PC-3 (cell line): ENCODE measurements at regions not wholly inside any gene's neighbourhood (a gene's known extent, or its start where the extent isn't known, plus 50 kb on each side); places are given as distances from the start of the nearest gene placed in this dataset.
"Not testable (repeated sequence)": the region's sequence is repeated elsewhere in the genome, so short reads cannot be mapped to it uniquely, and the experiment has no call there.

ENCODE experiments used
- ATAC-seq: fragments of 200-7000 bp; cut with Tn5 transposase; 2 replicates; pipeline ENCODE4 v1.9.1; 2020; ENCODE audit warnings: mild to moderate bottlenecking, moderate library complexity
- BruUV-seq: library from RNA; stranded (reverse); fragments of 400-500 nt; replicated peaks from 2 replicates; lab custom pipeline; 2021; lab: Mats Ljungman, UMichigan
- CTCF ChIA-PET: fragments of 300-600 bp; sonication (Branson Sonifier 250); formaldehyde crosslinking; loops from one replicate; lab custom pipeline; 2022; ENCODE audit warnings: antibody characterized with exemption; lab: Charles Lee
- POLR2A ChIA-PET: fragments of 300-600 bp; sonication (Branson Sonifier 250); formaldehyde crosslinking; loops from one replicate; lab custom pipeline; 2022; ENCODE audit warnings: antibody characterized with exemption; ENCODE audit not compliant: unreplicated experiment; lab: Charles Lee
- DNase-seq: peaks from one replicate; pipeline ENCODE4 v3.0.0-alpha.2; 2015
- H2AFZ ChIP-seq: fragments of 300-600 bp; sonication (generic); 2 replicates; pipeline ENCODE4 v1.6.0; 2016; ENCODE audit warnings: antibody characterized with exemption, low read length
- H3F3A ChIP-seq: fragments of 300-600 bp; sonication (generic); one replicate; pipeline ENCODE4 v1.6.0; 2017; ENCODE audit warnings: antibody characterized with exemption, low read length, control low read depth, mild to moderate bottlenecking; ENCODE audit not compliant: unreplicated experiment
- H3K27ac ChIP-seq: fragments of 300-600 bp; sonication (generic); 2 replicates; pipeline ENCODE4 v1.5.1; 2016; ENCODE audit warnings: mild to moderate bottlenecking, low read length
- H3K27me3 ChIP-seq: fragments of 300-600 bp; sonication (generic); 2 replicates; pipeline ENCODE4 v1.6.1; 2016; ENCODE audit warnings: low read length, mixed read lengths
- H3K36me3 ChIP-seq: fragments of 300-600 bp; sonication (generic); 2 replicates; pipeline ENCODE4 v1.6.1; 2016; ENCODE audit warnings: low read depth, mixed run types, low read length, mixed read lengths
- H3K4me1 ChIP-seq: fragments of 300-600 bp; sonication (generic); 2 replicates; pipeline ENCODE4 v1.5.1; 2016; ENCODE audit warnings: low read length; ENCODE audit not compliant: insufficient read depth
- H3K4me2 ChIP-seq: fragments of 300-600 bp; sonication (generic); 2 replicates; pipeline ENCODE4 v1.6.0; 2016; ENCODE audit warnings: low read length
- H3K4me3 ChIP-seq: fragments of 300-600 bp; sonication (generic); 2 replicates; pipeline ENCODE4 v1.5.1; 2016; ENCODE audit warnings: mild to moderate bottlenecking, low read length, mixed read lengths
- H3K79me2 ChIP-seq: fragments of 300-600 bp; sonication (generic); 2 replicates; pipeline ENCODE4 v1.6.1; 2017; ENCODE audit warnings: low read length, mixed read lengths
- H3K9ac ChIP-seq: fragments of 300-600 bp; sonication (generic); 2 replicates; pipeline ENCODE4 v1.6.0; 2016; ENCODE audit warnings: mild to moderate bottlenecking, low read length
- H3K9me2 ChIP-seq: fragments of 300-600 bp; sonication (generic); replicated peaks from 2 replicates; pipeline ENCODE4 v1.6.1; 2016; ENCODE audit warnings: mixed run types, low read length, mixed read lengths
- H3K9me3 ChIP-seq: fragments of 300-600 bp; sonication (generic); 2 replicates; pipeline ENCODE4 v1.6.1; 2016; ENCODE audit warnings: low read length, mixed read lengths
- H4K20me1 ChIP-seq: fragments of 300-600 bp; sonication (generic); 2 replicates; pipeline ENCODE4 v1.6.1; 2016; ENCODE audit warnings: low read length, mixed read lengths
- CTCF ChIP-seq: fragments of 300-600 bp; sonication (generic); conservative IDR thresholded peaks from 2 replicates; pipeline ENCODE4 v1.5.1; 2017; ENCODE audit warnings: antibody characterized with exemption, low read depth, mild to moderate bottlenecking, low read length
- EZH2 ChIP-seq: fragments of 300-600 bp; sonication (generic); IDR thresholded peaks from one replicate; pipeline ENCODE4 v1.6.1; 2017; ENCODE audit warnings: antibody characterized with exemption, mild to moderate bottlenecking, low read length; ENCODE audit not compliant: unreplicated experiment
- EZH2phosphoT487 ChIP-seq: fragments of 300-600 bp; sonication (generic); IDR thresholded peaks from 2 replicates; pipeline ENCODE4 v1.6.1; 2018; ENCODE audit warnings: mild to moderate bottlenecking, antibody characterized with exemption, low read length, borderline replicate concordance
- intact Hi-C: fragments of 100-400 bp; cut with micrococcal nuclease; formaldehyde crosslinking; loops from 2 replicates; pipeline ENCODE4 v1.9.0; 2023

GRCh38 chr1:234780531-234781162 is 170.7 kb upstream of the IRF2BP2 start:
- H3K9ac ChIP-seq: no peak overlapping the region
- H3K9me3 ChIP-seq: no peaks in the 10 kb centered on the region
- H4K20me1 ChIP-seq: no peaks in the 10 kb centered on the region
- ATAC-seq (no peak), DNase-seq (no peak)
- H3K27ac ChIP-seq: no peak overlapping the region
- H3K4me1 ChIP-seq: no peaks in the 10 kb centered on the region
- H3K79me2 ChIP-seq: no peaks in the 10 kb centered on the region
- POLR2A ChIA-PET: no interaction called here
- H3F3A ChIP-seq: no peaks in the 10 kb centered on the region
- no peaks in the 10 kb centered on the region for H3K9me2 ChIP-seq
- CTCF ChIA-PET: interaction anchor here (0.6 kb wide), 1 partner anchor 177 kb away, joined by 6 read pairs; no protein-coding TSS in a partner anchor
- no peaks in the 10 kb centered on the region for H3K36me3 ChIP-seq
- H3K4me3 ChIP-seq: no peak overlapping the region
- H3K4me2 ChIP-seq: no peak overlapping the region
- BruUV-seq: no TSS peak
- H2AFZ ChIP-seq: no peak overlapping the region
- no peak for TF ChIP-seq EZH2
- no peak for TF ChIP-seq EZH2phosphoT487
- no peak for TF ChIP-seq CTCF
- intact Hi-C loops: no loop called here
- peaks cover 66% of the 10 kb centered on the region for H3K27me3 ChIP-seq

- Histone ChIP-seq H3K36me3 (no peaks in the 10 kb centered on the region), H3K27me3 (peaks cover 66% of the 10 kb centered on the region), H3F3A (no peaks in the 10 kb centered on the region), H3K9ac (no peak overlapping the region), H3K4me3 (no peak overlapping the region), H3K4me2 (no peak overlapping the region), H3K9me2 (no peaks in the 10 kb centered on the region), H3K4me1 (no peaks in the 10 kb centered on the region), H3K79me2 (no peaks in the 10 kb centered on the region), H3K27ac (no peak overlapping the region), H4K20me1 (no peaks in the 10 kb centered on the region), H2AFZ (no peak overlapping the region), H3K9me3 (no peaks in the 10 kb centered on the region)
- no peak for ATAC-seq
- no TSS peak for BruUV-seq
- ChIA-PET CTCF (no interaction called here), POLR2A (no interaction called here)
- intact Hi-C loops: no loop called here
- TF ChIP-seq EZH2phosphoT487 (no peak), EZH2 (no peak), CTCF (no peak)
- no peak for DNase-seq
Observed at GRCh38 chr1:234780112-234780511, 170.1 kb upstream of the IRF2BP2 start.

GRCh38 chr1:234779600-234779999 is 169.6 kb upstream of the IRF2BP2 start:
- H3K4me1 ChIP-seq, POLR2A ChIA-PET, CTCF ChIA-PET: not testable (repeated sequence)

More at GRCh38 chr1:234779600-234779999, 169.6 kb upstream of the IRF2BP2 start:
- H3K27ac ChIP-seq, H3K9ac ChIP-seq, H3K4me3 ChIP-seq, H3K79me2 ChIP-seq, DNase-seq, ATAC-seq, H3K4me2 ChIP-seq, intact Hi-C loops, H3F3A ChIP-seq, BruUV-seq, H4K20me1 ChIP-seq, H3K9me2 ChIP-seq, H3K36me3 ChIP-seq, H2AFZ ChIP-seq, H3K9me3 ChIP-seq: not testable (repeated sequence)
- H3K27me3 ChIP-seq: peaks cover 66% of the 10 kb centered on the region
